ENCODE measurements at regions not wholly inside any gene's neighbourhood (a gene's known extent, or its start where the extent isn't known, plus 50 kb on each side); places are given as distances from the start of the nearest gene placed in this dataset.
"Not testable (repeated sequence)": the region's sequence is repeated elsewhere in the genome, so short reads cannot be mapped to it uniquely, and the experiment has no call there.

DNA sequence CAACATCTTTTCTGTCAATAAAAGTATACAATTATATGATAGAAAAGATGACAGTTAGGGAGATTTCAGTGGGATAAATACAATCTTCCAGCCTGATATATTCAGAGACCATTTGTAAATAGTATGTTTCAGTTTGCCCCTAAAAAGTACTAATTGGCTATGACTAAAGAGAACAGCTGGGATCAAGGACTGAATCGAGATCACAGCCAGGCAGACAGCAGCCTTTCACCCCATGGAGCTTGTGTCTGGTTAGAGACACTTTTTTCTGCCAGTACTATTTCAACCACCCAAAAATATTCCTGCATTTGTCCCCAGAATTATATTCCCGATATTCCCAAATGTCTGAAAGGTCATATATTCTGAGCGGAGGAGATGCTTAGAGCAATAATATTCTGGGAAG, 577.3 kb upstream of the TLE4 start:
- H3K9me3 ChIP-seq (ENCODE audit: control insufficient read depth, insufficient read depth, low read length) = no peaks in the 10 kb centered on the region
- no peaks in the 10 kb centered on the region for H3K27me3 ChIP-seq (ENCODE audit: control insufficient read depth, insufficient read depth, low read length)
- no peak overlapping the region for H3K27ac ChIP-seq (ENCODE audit: low read depth, low read length)
- DNase-seq (ENCODE audit: low read depth, low spot score) = no peak
- ChIA-PET CTCF (no interaction called here), POLR2A (no interaction called here)
- TF ChIP-seq, protein P1, sequence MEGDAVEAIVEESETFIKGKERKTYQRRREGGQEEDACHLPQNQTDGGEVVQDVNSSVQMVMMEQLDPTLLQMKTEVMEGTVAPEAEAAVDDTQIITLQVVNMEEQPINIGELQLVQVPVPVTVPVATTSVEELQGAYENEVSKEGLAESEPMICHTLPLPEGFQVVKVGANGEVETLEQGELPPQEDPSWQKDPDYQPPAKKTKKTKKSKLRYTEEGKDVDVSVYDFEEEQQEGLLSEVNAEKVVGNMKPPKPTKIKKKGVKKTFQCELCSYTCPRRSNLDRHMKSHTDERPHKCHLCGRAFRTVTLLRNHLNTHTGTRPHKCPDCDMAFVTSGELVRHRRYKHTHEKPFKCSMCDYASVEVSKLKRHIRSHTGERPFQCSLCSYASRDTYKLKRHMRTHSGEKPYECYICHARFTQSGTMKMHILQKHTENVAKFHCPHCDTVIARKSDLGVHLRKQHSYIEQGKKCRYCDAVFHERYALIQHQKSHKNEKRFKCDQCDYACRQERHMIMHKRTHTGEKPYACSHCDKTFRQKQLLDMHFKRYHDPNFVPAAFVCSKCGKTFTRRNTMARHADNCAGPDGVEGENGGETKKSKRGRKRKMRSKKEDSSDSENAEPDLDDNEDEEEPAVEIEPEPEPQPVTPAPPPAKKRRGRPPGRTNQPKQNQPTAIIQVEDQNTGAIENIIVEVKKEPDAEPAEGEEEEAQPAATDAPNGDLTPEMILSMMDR (IDR thresholded peaks at IDR 0.05; ENCODE audit: low read depth, low read length) = no peak
- H3K4me3 ChIP-seq (ENCODE audit: low read depth, low read length) = no peak overlapping the region

GRCh38 chr9:78994974-78995373, 576.8 kb upstream of the TLE4 start:
- CTCF ChIA-PET; H3K27me3 ChIP-seq (ENCODE audit: control insufficient read depth, insufficient read depth, low read length); DNase-seq (ENCODE audit: low read depth, low spot score); POLR2A ChIA-PET; H3K4me3 ChIP-seq (ENCODE audit: low read depth, low read length); H3K9me3 ChIP-seq (ENCODE audit: control insufficient read depth, insufficient read depth, low read length); H3K27ac ChIP-seq (ENCODE audit: low read depth, low read length): not testable (repeated sequence)

DNA sequence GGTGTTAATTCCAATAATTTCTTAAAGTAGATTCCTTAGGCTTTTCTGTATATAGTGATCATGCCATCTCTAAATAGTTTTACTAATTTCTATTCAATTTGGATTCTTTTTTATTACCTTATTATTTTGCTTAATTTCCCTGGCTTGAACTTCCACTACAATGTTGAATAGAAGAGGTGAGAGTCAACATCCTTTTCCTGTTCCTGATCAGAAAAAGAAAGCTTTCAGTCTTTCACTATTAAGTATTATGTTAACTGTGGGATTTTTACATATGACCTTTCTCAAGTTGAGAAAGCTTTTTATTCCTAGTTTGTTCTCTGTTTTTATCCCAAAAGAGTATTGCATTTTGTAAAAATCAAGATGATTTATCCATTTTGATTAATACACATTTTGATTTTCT, 574.5 kb upstream of the TLE4 start:
- TF ChIP-seq, protein P1 (IDR thresholded peaks at IDR 0.05; ENCODE audit: low read depth, low read length) = no peak
- H3K27ac ChIP-seq (ENCODE audit: low read depth, low read length) = no peak overlapping the region
- POLR2A ChIA-PET = no interaction called here
- CTCF ChIA-PET = no interaction called here
- H3K4me3 ChIP-seq (ENCODE audit: low read depth, low read length) = no peak overlapping the region
- H3K9me3 ChIP-seq (ENCODE audit: control insufficient read depth, insufficient read depth, low read length) = no peaks in the 10 kb centered on the region
- no peak for DNase-seq (ENCODE audit: low read depth, low spot score)
- no peaks in the 10 kb centered on the region for H3K27me3 ChIP-seq (ENCODE audit: control insufficient read depth, insufficient read depth, low read length)

GRCh38 chr9:79000230-79001002, 571.3 kb upstream of the TLE4 start:
- Histone ChIP-seq H3K9me3 (ENCODE audit: control insufficient read depth, insufficient read depth, low read length) (no peaks in the 10 kb centered on the region), H3K4me3 (ENCODE audit: low read depth, low read length) (no peak overlapping the region), H3K27me3 (ENCODE audit: control insufficient read depth, insufficient read depth, low read length) (no peaks in the 10 kb centered on the region), H3K27ac (ENCODE audit: low read depth, low read length) (no peak overlapping the region)
- DNase-seq (ENCODE audit: low read depth, low spot score) = no peak
- ChIA-PET POLR2A (no interaction called here), CTCF (interaction anchor here (0.6 kb wide), 1 partner anchor 29 kb away, joined by 3 read pairs; no protein-coding TSS in a partner anchor)
- TF ChIP-seq, protein P1 (IDR thresholded peaks at IDR 0.05; ENCODE audit: low read depth, low read length) = no peak

- H3K4me3 ChIP-seq (ENCODE audit: low read depth, low read length) = no peak overlapping the region
- POLR2A ChIA-PET = no interaction called here
- TF ChIP-seq, protein P1 (IDR thresholded peaks at IDR 0.05; ENCODE audit: low read depth, low read length) = no peak
- H3K9me3 ChIP-seq (ENCODE audit: control insufficient read depth, insufficient read depth, low read length) = no peaks in the 10 kb centered on the region
- no peak overlapping the region for H3K27ac ChIP-seq (ENCODE audit: low read depth, low read length)
- no peak for DNase-seq (ENCODE audit: low read depth, low spot score)
- no peaks in the 10 kb centered on the region for H3K27me3 ChIP-seq (ENCODE audit: control insufficient read depth, insufficient read depth, low read length)
- CTCF ChIA-PET = interaction anchor here (0.6 kb wide), 1 partner anchor 29 kb away, joined by 3 read pairs; no protein-coding TSS in a partner anchor
These were observed 570.8 kb upstream of the TLE4 start for GRCh38 chr9:79001012-79001411.
